ENCODE measurements at regions not wholly inside any gene's neighbourhood (a gene's known extent, or its start where the extent isn't known, plus 50 kb on each side); places are given as distances from the start of the nearest gene placed in this dataset.

- DNase-seq (ENCODE audit: low read depth in 2 of 2): no peak
Measured at GRCh38 chr17:51555153-51555552, 294.8 kb downstream of the UTP18 start.

GRCh38 chr17:51559778-51560177, 299.4 kb downstream of the UTP18 start:
- DNase-seq (ENCODE audit: low read depth in 2 of 2): no peak

- no peak for DNase-seq (ENCODE audit: low read depth in 2 of 2)
Measured at GRCh38 chr17:51560398-51560797, 300.1 kb downstream of the UTP18 start.

GRCh38 chr17:51563961-51564360, 303.6 kb downstream of the UTP18 start:
- DNase-seq (ENCODE audit: low read depth in 2 of 2): no peak

- no peak for DNase-seq (ENCODE audit: low read depth in 2 of 2)
Measured at GRCh38 chr17:51572115-51572514, 311.8 kb downstream of the UTP18 start.

Data from stimulated activated CD4-positive, alpha-beta T cell treated with anti-CD3 and anti-CD28 coated beads, Interleukin-1b, Interleukin-23, amount 100 ng/mL, for 1 hour (primary cell).